Esophagus muscularis mucosa (tissue), 4 donors: ENCODE measurements at regions not wholly inside any gene's neighbourhood (a gene's known extent, or its start where the extent isn't known, plus 50 kb on each side); places are given as distances from the start of the nearest gene placed in this dataset.

Experiments
- DNase-seq: peaks from one replicate; pipeline ENCODE4 v3.0.0-alpha.2; 2017; ENCODE audit errors: extremely low spot score
- H3K27ac ChIP-seq, 4 donors: fragments of 200-600 bp; sonication (generic); replicated peaks in 1 of 4; 1 replicate in 3 of 4; 2 replicates in 1 of 4; pipeline ENCODE4 v1.5.1; 2016 to 2019; ENCODE audit warnings: mild to moderate bottlenecking in 1 of 4
- H3K27me3 ChIP-seq, 4 donors: fragments of 200-600 bp; sonication (generic); one replicate each; pipeline versions ENCODE4 v1.5.1 to v1.6.0; 2016 to 2019
- H3K36me3 ChIP-seq, 4 donors: fragments of 200-600 bp; sonication (generic); one replicate each; pipeline ENCODE4 v1.5.1; 2016 to 2019
- H3K4me1 ChIP-seq, 4 donors: fragments of 200-600 bp; sonication (generic); one replicate each; pipeline ENCODE4 v1.5.1; 2016 to 2019
- H3K4me3 ChIP-seq, 4 donors: fragments of 200-600 bp; sonication (generic); 1 replicate in 2 of 4; 2 replicates in 2 of 4; pipeline ENCODE4 v1.5.1; 2016 to 2019; ENCODE audit warnings: mild to moderate bottlenecking in 4 of 4, moderate library complexity in 1 of 4
- H3K9me3 ChIP-seq, 4 donors: fragments of 200-600 bp; sonication (generic); 1 replicate in 3 of 4; 2 replicates in 1 of 4; pipeline ENCODE4 v1.5.1; 2016 to 2019
- CTCF ChIP-seq, 3 experiments: fragments of 200-600 bp in 2 of 3; fragments of 450-650 bp in 1 of 3; sonication (generic) in 2 of 3; IDR thresholded peaks; one replicate each; pipeline ENCODE4 v1.5.1; 2017 to 2019; ENCODE audit warnings: antibody characterized with exemption in 3 of 3, mild to moderate bottlenecking in 2 of 3, moderate library complexity in 1 of 3
- EP300 ChIP-seq: sonication (generic); formaldehyde crosslinking; IDR thresholded peaks from one replicate; pipeline ENCODE4 v1.6.1; 2017; ENCODE audit warnings: antibody characterized with exemption
- POLR2A ChIP-seq: fragments of 450-650 bp; IDR thresholded peaks from one replicate; pipeline ENCODE4 v1.6.1; 2017; ENCODE audit warnings: antibody characterized with exemption, moderate library complexity, mild to moderate bottlenecking, low read depth
- POLR2AphosphoS5 ChIP-seq, 2 donors: sonication (generic); formaldehyde crosslinking; IDR thresholded peaks; one replicate each; pipeline ENCODE4 v1.6.1; 2017; ENCODE audit warnings: antibody characterized with exemption in 2 of 2
- WGBS: methylation state at CpG from one replicate; pipeline ENCODE4 v1.1.5; 2018; 5-methylcytosine and 5-hydroxymethylcytosine counted together
- intact Hi-C: fragments of 100-400 bp; cut with DNase I; formaldehyde crosslinking; loops from one replicate; pipeline ENCODE4 v1.15.1; 2023

- no peak overlapping the region for H3K27ac ChIP-seq
- H3K4me3 ChIP-seq: no peak overlapping the region
- no peaks in the 10 kb centered on the region for H3K27me3 ChIP-seq
- no peaks in the 10 kb centered on the region for H3K36me3 ChIP-seq
- 79% methylated on average over 2 of the region's 2 CpGs for WGBS
- TF ChIP-seq EP300 (no peak), CTCF (IDR thresholded peaks at IDR 0.05) (no peak)
- H3K4me1 ChIP-seq: no peaks in the 10 kb centered on the region
- no peak for DNase-seq
- intact Hi-C loops: no loop called here
- H3K9me3 ChIP-seq: no peaks in the 10 kb centered on the region
Measured at GRCh38 chr6:130565696-130566095, 199.9 kb downstream of the TMEM200A start.

- intact Hi-C loops: no loop called here
- 25% methylated on average over 2 of the region's 2 CpGs for WGBS
- Histone ChIP-seq H3K9me3 (no peaks in the 10 kb centered on the region), H3K4me3 (no peak overlapping the region), H3K27ac (no peak overlapping the region), H3K27me3 (no peaks in the 10 kb centered on the region), H3K4me1 (no peaks in the 10 kb centered on the region), H3K36me3 (no peaks in the 10 kb centered on the region)
- TF ChIP-seq EP300 (no peak), POLR2AphosphoS5 (IDR thresholded peaks at IDR 0.05) (no peak), POLR2A (no peak), CTCF (IDR thresholded peaks at IDR 0.05) (no peak)
- DNase-seq: no peak
Measured at GRCh38 chr6:130574146-130574545, 208.3 kb downstream of the TMEM200A start.

GRCh38 chr6:130575557-130575956 is 209.7 kb downstream of the TMEM200A start:
- WGBS: 81% methylated on average over 3 of the region's 3 CpGs
- Histone ChIP-seq H3K9me3 (no peaks in the 10 kb centered on the region), H3K27me3 (peaks cover 0 to 4% (median 0%) of the 10 kb centered on the region in 4 donors), H3K4me3 (no peak overlapping the region), H3K36me3 (no peaks in the 10 kb centered on the region), H3K27ac (no peak overlapping the region), H3K4me1 (no peaks in the 10 kb centered on the region)
- no peak for DNase-seq
- intact Hi-C loops: no loop called here
- no peak for TF ChIP-seq POLR2A
- TF ChIP-seq EP300: no peak
- no peak for TF ChIP-seq POLR2AphosphoS5 (IDR thresholded peaks at IDR 0.05)

- Histone ChIP-seq H3K36me3 (no peaks in the 10 kb centered on the region), H3K4me1 (no peaks in the 10 kb centered on the region), H3K9me3 (no peaks in the 10 kb centered on the region), H3K27ac (no peak overlapping the region), H3K27me3 (peaks cover 0 to 4% (median 0%) of the 10 kb centered on the region in 4 donors), H3K4me3 (no peak overlapping the region)
- no peak for TF ChIP-seq POLR2AphosphoS5 (IDR thresholded peaks at IDR 0.05)
- TF ChIP-seq EP300: no peak
- intact Hi-C loops: no loop called here
- 77% methylated on average over 2 of the region's 2 CpGs for WGBS
- no peak for DNase-seq
Measured at GRCh38 chr6:130575971-130576370, 210.2 kb downstream of the TMEM200A start.

- peaks cover 0 to 4% (median 0%) of the 10 kb centered on the region in 4 donors for H3K27me3 ChIP-seq
- 74% methylated on average over 7 of the region's 8 CpGs for WGBS
- H3K4me1 ChIP-seq: no peaks in the 10 kb centered on the region
- H3K9me3 ChIP-seq: no peaks in the 10 kb centered on the region
- H3K4me3 ChIP-seq: no peak overlapping the region
- TF ChIP-seq POLR2A (no peak), POLR2AphosphoS5 (IDR thresholded peaks at IDR 0.05) (no peak), EP300 (no peak), CTCF (IDR thresholded peaks at IDR 0.05) (no peak)
- no peak for DNase-seq
- H3K36me3 ChIP-seq: no peaks in the 10 kb centered on the region
- H3K27ac ChIP-seq: no peak overlapping the region
- intact Hi-C loops: no loop called here
Measured at GRCh38 chr6:130577178-130577919, 211.5 kb downstream of the TMEM200A start.

- no peaks in the 10 kb centered on the region for H3K4me1 ChIP-seq
- no peaks in the 10 kb centered on the region for H3K9me3 ChIP-seq
- no peak overlapping the region for H3K27ac ChIP-seq
- intact Hi-C loops: no loop called here
- no peaks in the 10 kb centered on the region for H3K36me3 ChIP-seq
- TF ChIP-seq EP300 (no peak), POLR2A (no peak), CTCF (IDR thresholded peaks at IDR 0.05) (no peak), POLR2AphosphoS5 (IDR thresholded peaks at IDR 0.05) (no peak)
- H3K27me3 ChIP-seq: peaks cover 0 to 4% (median 0%) of the 10 kb centered on the region in 4 donors
- H3K4me3 ChIP-seq: no peak overlapping the region
- WGBS: 81% methylated on average over 3 of the region's 3 CpGs
- no peak for DNase-seq
Measured at GRCh38 chr6:130578713-130579112, 212.9 kb downstream of the TMEM200A start.
